HG03378 (cell line): ENCODE measurements at regions not wholly inside any gene's neighbourhood (a gene's known extent, or its start where the extent isn't known, plus 50 kb on each side); places are given as distances from the start of the nearest gene placed in this dataset.

Experiments
- ATAC-seq: cut with Tn5 transposase; IDR thresholded peaks from one replicate; pipeline ENCODE4 v1.9.1; 2021; ENCODE audit warnings: mild to moderate bottlenecking, moderate library complexity; ENCODE audit not compliant: unreplicated experiment

DNA sequence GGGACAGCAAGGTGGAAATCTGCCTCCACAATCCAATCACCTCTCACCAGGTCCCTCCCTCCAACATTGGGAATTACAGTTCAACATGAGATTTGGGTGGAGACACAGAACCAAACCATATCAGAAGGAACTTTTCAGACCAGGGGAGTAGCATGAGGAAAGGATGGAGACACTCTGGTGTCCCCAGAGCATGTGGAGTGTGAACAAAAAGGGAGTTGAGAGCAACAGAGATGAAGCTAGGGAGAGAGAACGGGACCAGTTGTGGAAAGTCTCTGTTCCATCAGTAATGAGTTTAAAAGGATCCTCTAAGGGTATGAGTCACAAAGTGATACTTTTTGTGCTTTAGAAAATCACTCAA lies 382.0 kb downstream of the SFMBT2 start:
- ATAC-seq, result no peak

DNA sequence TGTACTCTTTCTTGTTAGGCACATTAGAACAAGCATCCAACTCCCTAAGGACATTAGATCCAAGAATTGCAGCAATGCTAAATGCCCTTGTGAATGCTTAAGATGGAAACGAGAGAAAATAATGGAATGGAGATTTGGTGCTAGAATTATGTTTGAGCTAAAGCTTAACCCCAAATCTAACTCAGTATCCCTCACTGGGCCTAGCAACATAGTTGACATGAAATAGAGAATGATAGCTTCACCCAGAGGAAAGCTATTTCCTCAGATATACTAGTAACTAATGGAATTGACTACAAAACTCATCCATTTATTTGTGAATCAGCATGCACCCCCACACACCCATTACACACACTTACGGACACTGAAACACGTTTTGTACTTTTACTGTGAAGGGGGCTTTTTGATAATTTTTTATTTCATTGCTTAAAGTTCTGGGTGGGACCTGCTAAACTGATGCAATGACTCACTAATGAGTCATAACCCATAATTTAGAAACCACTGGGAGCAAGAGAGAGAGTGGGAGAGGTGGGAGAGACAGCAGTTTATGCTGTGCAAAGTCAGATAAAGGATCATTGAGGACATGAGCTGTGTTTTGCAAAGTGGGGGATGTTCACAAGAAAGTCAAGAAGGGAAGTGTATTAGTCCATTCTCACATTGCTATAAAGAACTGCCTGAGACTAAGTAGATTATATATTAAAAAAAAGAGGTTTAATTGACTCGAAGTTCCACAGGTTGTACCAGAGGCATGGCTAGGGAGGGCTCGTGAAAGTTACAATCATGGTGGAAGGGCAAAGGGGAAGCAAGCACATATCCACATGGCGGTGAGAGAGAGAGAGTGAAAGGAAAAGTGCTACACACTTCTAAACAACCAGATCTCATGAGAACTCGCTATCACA lies 382.7 kb downstream of the SFMBT2 start:
- no peak for ATAC-seq

DNA sequence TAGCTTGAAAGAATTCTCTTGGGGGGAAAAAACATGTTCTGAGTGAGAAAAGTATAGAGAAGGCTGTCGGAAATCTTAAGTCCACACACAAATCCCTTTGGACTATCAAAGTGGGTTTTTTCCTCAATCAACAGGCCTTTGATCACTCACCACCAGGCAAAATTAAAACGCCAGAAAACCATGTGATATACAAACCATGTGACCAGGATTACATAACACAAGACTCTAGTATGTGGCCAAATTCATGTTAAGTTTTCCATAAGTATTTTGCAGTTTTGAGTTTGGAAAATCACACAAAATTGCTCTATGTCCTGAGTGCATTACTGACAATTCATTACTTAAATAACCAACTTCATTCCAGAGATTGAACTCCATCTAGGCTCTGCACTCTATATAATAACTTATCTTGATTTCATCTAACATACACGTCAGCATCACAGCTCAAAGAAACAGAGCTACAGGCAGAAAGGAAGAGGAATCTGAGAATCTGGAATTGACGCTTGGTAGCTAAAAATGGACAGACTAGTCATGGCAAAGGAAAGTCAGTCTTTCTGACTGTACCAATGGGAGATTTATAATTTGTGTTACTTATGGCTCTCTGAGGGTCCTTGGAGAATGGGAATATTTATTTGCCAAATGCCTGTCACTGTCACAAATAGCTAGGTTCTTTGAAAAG lies 383.5 kb downstream of the SFMBT2 start:
- no peak for ATAC-seq

DNA sequence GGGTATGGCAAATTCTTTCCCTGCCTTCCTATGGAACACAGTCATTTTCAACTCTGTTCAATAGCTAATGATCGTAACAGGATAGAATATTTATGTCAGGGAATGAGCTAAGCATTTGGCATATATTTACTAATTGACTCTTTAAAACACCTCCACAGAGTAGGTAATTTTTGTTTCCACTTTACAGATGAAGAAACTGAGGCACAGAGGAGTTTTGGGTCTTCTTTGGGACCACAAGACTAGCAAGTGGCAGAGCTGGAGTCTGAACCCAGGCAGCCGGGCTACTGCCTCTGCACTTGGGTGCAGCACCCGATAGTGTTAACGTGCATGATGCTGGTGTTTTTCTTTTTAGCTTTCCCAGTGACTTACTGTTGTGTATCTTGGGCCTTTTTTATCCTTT lies 384.0 kb downstream of the SFMBT2 start:
- ATAC-seq, result no peak

DNA sequence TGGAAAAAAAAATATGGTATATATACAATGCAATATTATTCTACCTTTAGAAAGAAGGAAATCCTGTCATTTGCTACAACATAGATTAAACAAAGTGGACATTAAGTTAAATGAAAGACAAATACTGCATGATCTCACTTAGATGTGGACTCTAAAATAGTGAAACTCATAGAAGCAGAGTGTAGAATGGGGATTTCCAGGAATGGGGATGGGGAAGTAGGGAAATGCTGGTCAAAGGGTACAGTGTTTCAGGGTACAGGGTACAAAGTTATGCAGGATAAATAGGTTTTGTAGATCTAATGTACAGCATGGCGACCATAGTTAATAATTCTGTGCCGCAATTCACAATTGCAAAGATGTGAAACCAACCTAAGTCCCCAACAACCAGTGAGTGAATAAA lies 385.5 kb downstream of the SFMBT2 start:
- ATAC-seq, result no peak

DNA sequence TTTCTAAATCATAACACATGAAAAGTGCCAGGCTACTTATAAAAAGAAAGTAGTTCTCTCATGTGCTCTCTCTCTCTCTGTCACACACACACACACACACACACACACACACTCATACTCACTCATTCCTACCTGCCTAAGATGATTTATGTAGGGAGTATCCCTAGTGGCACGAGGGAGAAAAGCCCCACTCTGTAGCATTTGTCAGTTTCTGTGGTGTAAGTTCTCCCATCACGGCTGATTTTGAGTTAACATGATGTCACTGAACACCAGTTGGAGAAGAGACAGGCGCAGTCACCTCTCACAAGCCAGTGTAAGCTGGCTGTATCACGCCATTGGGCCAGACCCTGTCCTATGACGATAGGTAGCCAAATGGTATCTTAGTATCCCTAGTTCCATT lies 395.4 kb downstream of the SFMBT2 start:
- ATAC-seq, result no peak

DNA sequence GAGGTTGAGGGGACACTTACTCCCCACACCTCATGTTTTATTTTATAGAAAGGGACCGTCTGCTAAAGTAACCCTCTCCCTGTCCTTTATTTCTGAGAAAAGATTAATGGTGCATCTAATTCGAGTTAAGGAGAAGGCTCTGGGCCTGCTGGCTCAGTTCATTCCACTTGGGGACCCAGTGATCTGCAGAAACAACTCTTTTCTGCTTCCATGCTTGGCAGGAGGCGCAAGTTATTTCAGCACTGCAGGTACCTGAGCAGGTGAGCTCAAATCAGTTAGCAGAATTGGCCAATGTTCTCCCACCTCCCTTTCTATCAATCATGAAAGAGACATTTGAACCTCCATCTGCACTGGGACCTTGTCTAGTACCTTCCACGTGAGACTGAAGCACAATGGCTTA lies 396.1 kb downstream of the SFMBT2 start:
- ATAC-seq, result no peak

DNA sequence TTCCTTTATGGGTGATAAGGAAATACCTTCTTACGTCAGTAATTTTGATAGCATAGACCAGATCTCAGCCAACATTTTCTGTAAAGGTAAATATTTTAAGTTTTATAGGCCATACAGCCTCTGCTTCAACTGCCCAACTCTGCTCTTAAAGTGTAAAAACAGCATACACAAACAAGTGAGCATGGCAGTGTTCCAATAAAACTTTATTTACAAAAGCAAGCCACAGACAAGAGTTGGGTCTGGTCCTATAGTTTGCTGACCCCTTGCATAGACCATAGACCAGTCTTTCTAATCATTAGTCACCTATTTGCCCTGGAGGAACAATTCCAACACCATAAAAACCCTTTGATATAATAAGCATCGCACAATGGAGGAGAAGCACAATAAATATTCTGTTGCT lies 398.8 kb downstream of the SFMBT2 start:
- no peak for ATAC-seq

DNA sequence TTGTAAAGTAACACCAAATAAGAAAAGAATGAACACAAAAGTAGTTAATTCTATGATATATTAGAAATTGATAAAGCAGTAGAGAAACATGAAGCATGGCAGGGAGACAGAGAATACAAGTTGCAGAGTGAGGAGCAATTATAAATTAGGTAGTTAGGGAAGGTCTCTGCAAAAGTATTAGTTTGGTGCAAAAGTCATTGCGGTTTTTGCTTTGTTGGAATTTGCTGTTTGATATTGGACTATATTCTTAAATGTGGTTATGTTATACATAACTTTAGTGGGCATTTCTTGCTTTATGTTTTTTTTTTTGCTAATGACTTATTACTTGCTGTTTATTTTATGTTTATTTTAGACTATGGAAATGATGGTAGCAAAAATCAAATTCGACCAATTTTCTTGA lies 402.2 kb downstream of the SFMBT2 start:
- no peak for ATAC-seq

DNA sequence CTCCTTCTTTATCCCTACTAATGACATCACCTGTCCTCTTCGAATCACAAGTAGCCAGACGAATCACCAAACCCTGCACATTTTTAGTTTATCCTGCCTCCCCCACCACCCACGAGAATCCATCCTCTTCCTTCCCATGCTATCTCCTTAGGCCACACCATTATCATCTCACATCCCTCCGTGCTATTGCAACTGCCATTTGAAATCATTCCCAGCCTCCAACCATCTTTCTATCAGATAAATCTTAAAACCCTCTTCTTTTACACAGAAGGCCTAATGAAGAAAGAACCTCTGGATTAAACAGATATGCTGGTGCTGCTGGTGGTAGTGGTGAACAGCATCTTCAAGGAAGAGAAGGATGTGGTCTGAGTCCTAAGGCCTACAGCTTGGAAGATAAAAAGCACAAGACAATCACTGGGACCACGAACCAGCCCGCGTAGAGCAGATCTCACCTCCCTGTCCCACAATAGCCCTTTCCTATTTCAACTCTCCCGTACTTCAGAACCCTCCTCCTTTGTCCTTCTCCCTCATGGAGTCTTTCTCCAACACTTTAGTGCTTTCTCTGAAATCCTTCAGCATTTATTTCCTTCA lies 403.1 kb downstream of the SFMBT2 start:
- no peak for ATAC-seq

DNA sequence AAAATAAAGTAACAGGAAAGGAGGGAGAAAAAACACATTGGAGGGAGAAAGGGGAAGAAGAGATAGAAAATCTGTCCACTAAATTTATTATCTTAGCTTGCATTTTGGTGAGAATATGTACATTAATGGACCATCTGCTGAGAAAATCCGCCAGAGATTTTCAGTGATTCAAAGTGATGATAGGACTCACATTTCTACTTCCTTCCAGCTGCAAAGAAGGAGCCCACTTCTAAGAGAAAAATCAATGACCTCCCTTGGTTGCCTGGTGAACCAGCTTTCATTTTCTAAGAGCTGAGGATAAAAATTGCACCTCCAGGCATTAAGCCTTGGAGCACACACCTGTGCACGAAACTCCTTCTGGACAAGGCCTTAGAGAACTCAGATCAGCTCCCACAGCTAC lies 404.3 kb downstream of the SFMBT2 start:
- no peak for ATAC-seq

DNA sequence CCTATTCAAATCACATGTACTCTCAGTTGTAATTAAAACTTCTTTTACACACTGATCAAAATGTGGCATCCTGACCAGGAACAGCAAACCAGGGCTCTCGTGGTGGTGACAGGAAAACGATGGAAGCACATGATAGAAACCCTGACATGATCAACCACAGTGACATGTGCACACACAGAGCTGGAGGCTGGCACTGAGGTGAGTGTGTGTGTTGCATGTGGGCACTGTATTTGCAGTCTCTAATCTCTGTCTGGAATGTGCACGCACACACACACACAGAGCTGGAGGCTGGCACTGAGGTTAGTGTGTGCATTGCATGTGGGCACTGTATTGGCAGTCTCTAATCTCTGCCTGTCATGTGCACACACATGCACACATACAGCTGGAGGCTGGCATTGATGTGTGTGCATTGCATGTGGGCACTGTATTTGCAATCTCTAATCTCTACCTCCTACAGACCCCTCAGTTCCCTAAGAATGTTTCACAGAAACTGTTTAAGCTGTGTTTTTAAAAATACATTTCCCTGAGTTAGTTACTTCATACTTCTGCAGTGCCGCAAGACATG lies 406.9 kb downstream of the SFMBT2 start:
- ATAC-seq, result no peak

DNA sequence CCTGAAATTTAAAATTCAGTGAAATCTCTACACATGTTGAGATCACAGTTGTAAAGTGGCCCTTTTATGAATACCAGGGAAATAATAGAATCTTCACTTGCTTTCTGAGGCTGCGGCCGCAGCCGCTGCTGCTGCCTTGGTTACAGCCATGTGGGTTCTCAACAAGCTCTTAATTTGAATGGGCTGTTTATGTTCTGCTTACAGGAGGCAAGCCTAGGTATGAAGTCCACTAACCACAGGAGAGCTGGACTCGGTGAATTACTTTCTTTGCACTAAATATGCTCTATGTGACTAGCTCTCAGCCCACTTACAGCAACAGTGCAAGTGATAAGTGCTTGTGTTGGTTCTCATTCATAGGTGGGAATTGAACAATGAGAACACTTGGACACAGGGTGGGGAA lies 410.8 kb downstream of the SFMBT2 start:
- ATAC-seq, result no peak

DNA sequence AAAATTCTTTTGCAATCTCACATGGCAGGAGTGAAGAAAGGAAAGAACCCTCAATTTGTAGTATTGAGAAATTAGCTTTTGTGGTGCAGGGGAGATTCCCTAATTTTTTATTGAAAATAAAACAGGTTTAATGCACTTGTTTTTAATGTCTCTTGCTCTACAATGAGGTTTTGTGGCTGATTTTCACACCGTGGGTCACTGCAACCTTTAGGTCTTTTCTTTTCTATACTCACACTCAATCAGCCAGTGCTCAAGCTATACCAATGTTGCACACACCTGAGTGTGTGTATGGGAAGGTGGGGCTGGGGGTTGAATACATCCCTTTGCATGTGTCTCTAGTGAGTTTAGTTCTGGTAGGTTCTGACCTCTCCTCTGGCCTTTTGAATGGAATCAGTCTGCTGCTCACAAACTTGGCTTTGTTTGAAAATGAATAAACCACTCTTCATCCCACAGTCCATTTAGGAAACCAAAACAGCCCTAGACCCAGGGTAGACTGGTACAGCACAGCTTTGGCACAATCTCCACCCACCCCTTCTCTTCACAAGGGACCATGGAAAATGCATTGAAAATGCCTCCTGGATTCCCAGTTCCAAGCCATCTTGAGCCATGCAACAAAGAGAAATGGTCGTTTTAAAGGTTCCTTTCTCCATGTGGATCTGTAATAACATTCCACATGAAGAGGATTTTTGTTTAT lies 411.5 kb downstream of the SFMBT2 start:
- ATAC-seq, result no peak

DNA sequence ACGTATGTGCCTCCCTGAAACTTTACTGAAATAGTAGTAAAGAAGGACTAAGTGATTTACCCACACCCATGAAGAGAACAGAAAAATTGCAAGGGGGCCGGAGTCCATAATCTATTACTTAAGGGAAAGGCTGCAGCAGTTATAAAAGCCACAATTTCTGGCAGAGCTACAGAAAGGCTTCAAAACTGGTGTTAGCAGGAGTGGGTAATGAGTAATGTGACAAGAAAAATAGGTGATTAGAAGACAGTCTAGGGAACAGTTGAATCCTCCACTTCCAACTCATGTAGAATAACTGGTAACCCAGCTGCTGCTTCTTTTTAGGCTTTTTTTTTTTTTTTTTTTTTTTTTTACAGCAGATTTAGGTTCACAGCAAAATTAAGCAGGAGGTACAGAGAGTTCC lies 413.3 kb downstream of the SFMBT2 start:
- ATAC-seq, result no peak

DNA sequence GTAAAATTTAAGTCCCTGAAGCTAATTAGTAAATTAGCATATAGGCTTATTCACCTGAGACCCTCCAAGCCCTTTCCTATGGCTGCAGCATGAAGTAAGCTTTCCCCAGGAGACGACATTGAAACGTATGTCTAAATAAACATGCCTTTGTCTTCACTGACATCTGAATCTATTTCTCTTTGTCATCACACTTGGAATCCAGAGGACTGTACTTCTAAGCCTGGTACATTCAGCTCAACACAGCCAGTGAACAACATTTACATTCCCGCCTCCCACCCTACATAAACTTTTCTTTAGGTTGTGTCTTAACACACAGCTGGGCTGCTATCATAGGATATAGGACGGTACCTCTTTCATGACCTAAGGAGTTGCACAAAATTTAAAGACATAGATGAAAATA lies 414.4 kb downstream of the SFMBT2 start:
- no peak for ATAC-seq

DNA sequence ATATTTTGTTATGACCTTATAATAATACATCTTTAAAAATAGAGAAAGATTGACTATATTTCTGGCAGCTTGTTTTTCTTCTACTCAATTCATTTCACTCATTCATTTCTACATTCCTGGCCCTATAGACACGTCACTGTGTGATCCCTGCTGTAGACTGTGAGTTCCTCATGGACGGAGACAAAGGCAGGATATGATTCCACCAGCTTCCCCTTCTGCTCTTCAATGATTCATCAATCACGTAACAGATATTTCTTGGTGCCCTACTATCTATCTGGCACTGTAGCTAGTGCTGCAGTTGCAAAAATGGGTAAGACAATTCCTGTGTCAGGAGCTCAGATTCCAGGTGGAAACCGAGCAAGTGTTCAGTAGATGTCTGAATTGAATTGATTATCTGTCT lies 415.0 kb downstream of the SFMBT2 start:
- no peak for ATAC-seq

DNA sequence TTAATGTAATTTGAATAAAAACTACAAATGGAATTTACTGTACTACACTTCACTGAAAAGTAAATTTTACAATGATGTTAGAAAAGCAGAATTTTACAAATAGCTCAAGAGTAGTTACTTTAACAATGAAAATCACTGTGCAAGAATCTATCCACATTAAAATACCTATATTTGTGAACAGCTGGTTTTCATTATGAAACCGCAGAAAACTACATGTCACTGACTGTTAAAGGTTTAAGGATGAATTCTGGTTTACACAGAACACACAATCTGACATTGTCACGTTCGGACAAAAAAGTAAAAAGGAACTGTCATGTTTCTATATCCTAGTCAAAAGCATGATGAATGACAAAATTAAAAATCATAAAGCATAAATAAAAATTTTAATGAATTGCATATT lies 415.3 kb upstream of the PRKCQ start:
- no peak for ATAC-seq

DNA sequence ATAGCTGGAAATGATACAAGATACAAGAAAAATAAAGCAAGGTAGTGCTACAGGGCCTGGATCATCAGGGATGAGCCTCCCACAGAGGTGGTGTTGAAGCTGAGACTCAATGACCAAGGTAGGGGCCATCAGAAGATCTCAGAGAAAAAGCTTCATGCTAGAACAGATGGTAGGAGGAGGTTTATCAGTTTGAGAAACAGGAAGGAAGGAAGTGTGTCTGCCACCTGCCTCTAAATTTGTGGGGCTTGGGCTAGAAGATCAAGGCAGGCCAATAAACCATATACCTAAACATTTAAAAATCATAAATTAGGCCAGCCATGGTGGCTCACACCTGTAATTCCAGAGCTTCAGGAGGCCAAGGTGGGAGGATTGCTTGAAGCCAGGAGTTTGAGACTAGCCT lies 410.8 kb upstream of the PRKCQ start:
- no peak for ATAC-seq

DNA sequence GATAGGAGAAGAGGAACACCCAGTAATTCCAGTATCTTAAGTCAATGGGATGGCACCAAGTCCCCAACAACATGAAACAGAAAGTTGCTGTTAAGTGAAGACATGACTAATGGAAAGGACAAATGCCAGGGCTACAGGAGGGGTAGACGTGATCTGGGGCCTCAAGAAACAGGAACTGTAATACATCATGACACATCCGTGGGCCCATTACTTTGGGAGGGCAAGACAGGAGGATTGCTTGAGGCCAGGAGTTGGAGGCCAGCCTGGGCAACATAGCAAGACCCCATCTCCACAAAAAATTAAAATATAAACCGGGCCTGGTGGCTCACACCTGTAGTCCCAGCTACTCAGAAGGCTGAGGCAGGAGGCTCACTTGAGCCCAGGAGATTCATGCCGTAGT lies 408.6 kb upstream of the PRKCQ start:
- no peak for ATAC-seq

DNA sequence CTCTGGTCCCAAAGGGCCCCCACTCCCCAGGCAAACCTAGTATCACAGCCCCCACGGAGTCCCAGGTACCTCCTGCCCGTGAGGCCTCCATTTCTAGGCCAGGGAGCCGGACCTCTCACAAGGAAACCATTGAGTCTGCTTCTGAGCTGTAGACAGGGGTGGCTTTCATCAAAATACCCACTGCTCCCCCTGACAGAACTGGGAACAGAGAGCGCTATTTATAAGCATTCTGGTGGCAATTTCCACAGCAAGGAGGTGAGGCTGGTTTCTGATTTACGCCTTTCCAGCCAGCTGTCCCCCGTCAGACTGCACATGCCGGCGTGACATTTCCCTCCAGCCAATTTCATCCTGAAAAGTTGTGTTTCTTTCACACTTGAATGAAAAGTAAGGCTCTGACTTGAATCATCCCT lies 407.5 kb upstream of the PRKCQ start:
- no peak for ATAC-seq
